ENCODE measurements at regions not wholly inside any gene's neighbourhood (a gene's known extent, or its start where the extent isn't known, plus 50 kb on each side); places are given as distances from the start of the nearest gene placed in this dataset.

GRCh38 chr12:114774197-114774596 is 90.2 kb upstream of the TBX3 start:
- no peak overlapping the region for H3K4me2 ChIP-seq (ENCODE audit: low read length)
- no peak overlapping the region for H2AFZ ChIP-seq (ENCODE audit: low read depth, low read length)

GRCh38 chr12:114770323-114770722 is 86.3 kb upstream of the TBX3 start:
- no peak overlapping the region for H3K4me2 ChIP-seq (ENCODE audit: low read length)
- no peak overlapping the region for H3K4me3 ChIP-seq (ENCODE audit: low read length)
- no peak overlapping the region for H2AFZ ChIP-seq (ENCODE audit: low read depth, low read length)
- H3K27me3 ChIP-seq (ENCODE audit: insufficient read depth, low read depth, low read length): no peaks in the 10 kb centered on the region
- H3K9me3 ChIP-seq (ENCODE audit: low read length): no peaks in the 10 kb centered on the region
- no peak overlapping the region for H3K27ac ChIP-seq (ENCODE audit: low read length)
- no peaks in the 10 kb centered on the region for H3K9me2 ChIP-seq (ENCODE audit: insufficient read depth, low read length)
- H3K36me3 ChIP-seq (ENCODE audit: insufficient read depth, low read length): no peaks in the 10 kb centered on the region
- H4K20me1 ChIP-seq (ENCODE audit: insufficient read depth): no peaks in the 10 kb centered on the region
- H3F3A ChIP-seq (ENCODE audit: insufficient read depth, low read length, poor library complexity, severe bottlenecking): no peaks in the 10 kb centered on the region
- no peak overlapping the region for H3K9ac ChIP-seq (ENCODE audit: low read length)
- no peak for TF ChIP-seq EP300 (conservative IDR thresholded peaks at IDR 0.05; ENCODE audit: poor library complexity, severe bottlenecking)
- no peak for TF ChIP-seq EZH2 (IDR thresholded peaks at IDR 0.05; ENCODE audit: borderline replicate concordance, insufficient read depth, low read length, poor library complexity, severe bottlenecking)
- no peak for TF ChIP-seq REST (IDR thresholded peaks at IDR 0.05; ENCODE audit: borderline replicate concordance)
- H3K79me2 ChIP-seq (replicated peaks; ENCODE audit: insufficient read depth, low read length): no peaks in the 10 kb centered on the region

More at GRCh38 chr12:114774197-114774596, 90.2 kb upstream of the TBX3 start:
- Histone ChIP-seq H3F3A (ENCODE audit: insufficient read depth, low read length, poor library complexity, severe bottlenecking) (no peaks in the 10 kb centered on the region), H3K79me2 (replicated peaks; ENCODE audit: insufficient read depth, low read length) (no peaks in the 10 kb centered on the region), H3K9me3 (ENCODE audit: low read length) (no peaks in the 10 kb centered on the region), H4K20me1 (ENCODE audit: insufficient read depth) (no peaks in the 10 kb centered on the region), H3K4me3 (ENCODE audit: low read length) (no peak overlapping the region), H3K27me3 (ENCODE audit: insufficient read depth, low read depth, low read length) (no peaks in the 10 kb centered on the region), H3K36me3 (ENCODE audit: insufficient read depth, low read length) (no peaks in the 10 kb centered on the region), H3K9ac (ENCODE audit: low read length) (no peak overlapping the region), H3K9me2 (ENCODE audit: insufficient read depth, low read length) (no peaks in the 10 kb centered on the region), H3K27ac (ENCODE audit: low read length) (no peak overlapping the region)
- TF ChIP-seq TAF1 (IDR thresholded peaks at IDR 0.05; ENCODE audit: low read depth) (no peak), MXI1 (conservative IDR thresholded peaks at IDR 0.05; ENCODE audit: poor library complexity, severe bottlenecking) (no peak)

GRCh38 chr12:114769634-114770033 is 85.7 kb upstream of the TBX3 start:
- H3K9me3 ChIP-seq (ENCODE audit: low read length): no peaks in the 10 kb centered on the region
- H3K79me2 ChIP-seq (replicated peaks; ENCODE audit: insufficient read depth, low read length): no peaks in the 10 kb centered on the region
- H3K36me3 ChIP-seq (ENCODE audit: insufficient read depth, low read length): no peaks in the 10 kb centered on the region
- H3K4me2 ChIP-seq (ENCODE audit: low read length): no peak overlapping the region
- H4K20me1 ChIP-seq (ENCODE audit: insufficient read depth): no peaks in the 10 kb centered on the region
- H2AFZ ChIP-seq (ENCODE audit: low read depth, low read length): no peak overlapping the region
- H3K27ac ChIP-seq (ENCODE audit: low read length): no peak overlapping the region
- no peak overlapping the region for H3K9ac ChIP-seq (ENCODE audit: low read length)
- H3F3A ChIP-seq (ENCODE audit: insufficient read depth, low read length, poor library complexity, severe bottlenecking): no peaks in the 10 kb centered on the region
- TF ChIP-seq RAD21 (conservative IDR thresholded peaks at IDR 0.05): no peak
- TF ChIP-seq CTCF (IDR thresholded peaks at IDR 0.05; ENCODE audit: poor library complexity, severe bottlenecking): no peak
- TF ChIP-seq MXI1 (conservative IDR thresholded peaks at IDR 0.05; ENCODE audit: poor library complexity, severe bottlenecking): no peak
- no peak for TF ChIP-seq EP300 (conservative IDR thresholded peaks at IDR 0.05; ENCODE audit: poor library complexity, severe bottlenecking)
- TF ChIP-seq TAF1 (IDR thresholded peaks at IDR 0.05; ENCODE audit: low read depth): no peak
- TF ChIP-seq REST (IDR thresholded peaks at IDR 0.05; ENCODE audit: borderline replicate concordance): no peak
- no peak for TF ChIP-seq EZH2 (IDR thresholded peaks at IDR 0.05; ENCODE audit: borderline replicate concordance, insufficient read depth, low read length, poor library complexity, severe bottlenecking)
- no peak for TF ChIP-seq POLR2AphosphoS5 (IDR thresholded peaks at IDR 0.05)
- TF ChIP-seq SMC3 (conservative IDR thresholded peaks at IDR 0.05; ENCODE audit: poor library complexity): no peak
- no peaks in the 10 kb centered on the region for H3K27me3 ChIP-seq (ENCODE audit: insufficient read depth, low read depth, low read length)
- H3K9me2 ChIP-seq (ENCODE audit: insufficient read depth, low read length): no peaks in the 10 kb centered on the region
- H3K4me3 ChIP-seq (ENCODE audit: low read length): no peak overlapping the region
